PC-9 (cell line): ENCODE measurements at regions not wholly inside any gene's neighbourhood (a gene's known extent, or its start where the extent isn't known, plus 50 kb on each side); places are given as distances from the start of the nearest gene placed in this dataset.

Experiments used
- BruUV-seq: library from RNA; stranded (reverse); fragments of 400-500 nt; replicated peaks from 2 replicates; lab custom pipeline; 2021; lab: Mats Ljungman, UMichigan
- CTCF ChIA-PET: fragments of 300-600 bp; sonication (Branson Sonifier 250); formaldehyde crosslinking; loops from one replicate; lab custom pipeline; 2022; ENCODE audit warnings: antibody characterized with exemption; lab: Charles Lee
- POLR2A ChIA-PET: fragments of 300-600 bp; sonication (Branson Sonifier 250); formaldehyde crosslinking; loops from one replicate; lab custom pipeline; 2022; ENCODE audit warnings: antibody characterized with exemption; ENCODE audit not compliant: unreplicated experiment; lab: Charles Lee
- DNase-seq, 2 experiments: peaks; one replicate each; pipeline versions ENCODE4 v3.0.0 to v3.0.0-alpha.2; 2015 to 2022; ENCODE audit warnings: mixed read lengths in 1 of 2
- H2AFZ ChIP-seq: fragments of 200-600 bp; sonication (generic); 2 replicates; pipeline ENCODE4 v1.8.1; 2017; ENCODE audit warnings: antibody characterized with exemption
- H3F3A ChIP-seq: fragments of 200-600 bp; sonication (generic); 2 replicates; pipeline ENCODE4 v1.8.1; 2017; ENCODE audit warnings: antibody characterized with exemption, mild to moderate bottlenecking, low read depth; ENCODE audit not compliant: insufficient read depth
- H3K27ac ChIP-seq: fragments of 200-600 bp; sonication (generic); 2 replicates; pipeline ENCODE4 v1.6.1; 2016; ENCODE audit warnings: mixed run types
- H3K27me3 ChIP-seq: fragments of 200-600 bp; sonication (generic); 2 replicates; pipeline ENCODE4 v1.6.1; 2016; ENCODE audit warnings: low read depth, mixed run types; ENCODE audit not compliant: insufficient read depth
- H3K36me3 ChIP-seq: fragments of 200-600 bp; sonication (generic); 2 replicates; pipeline ENCODE4 v1.6.1; 2016; ENCODE audit warnings: low read depth, mixed run types
- H3K4me1 ChIP-seq: fragments of 200-600 bp; sonication (generic); replicated peaks from 2 replicates; pipeline ENCODE4 v1.6.1; 2016; ENCODE audit warnings: mixed run types; ENCODE audit not compliant: insufficient read depth
- H3K4me2 ChIP-seq: fragments of 200-600 bp; sonication (generic); 2 replicates; pipeline ENCODE4 v1.6.1; 2017; ENCODE audit warnings: mixed run types
- H3K4me3 ChIP-seq: fragments of 200-600 bp; sonication (generic); 2 replicates; pipeline ENCODE4 v1.6.1; 2016; ENCODE audit warnings: mixed run types
- H3K79me2 ChIP-seq: fragments of 200-600 bp; sonication (generic); 2 replicates; pipeline ENCODE4 v1.6.1; 2017; ENCODE audit warnings: low read depth, mixed run types
- H3K9me2 ChIP-seq: fragments of 200-600 bp; sonication (generic); 2 replicates; pipeline ENCODE4 v1.8.1; 2017; ENCODE audit warnings: mild to moderate bottlenecking; ENCODE audit not compliant: insufficient read depth
- H3K9me3 ChIP-seq: fragments of 200-600 bp; sonication (generic); 2 replicates; pipeline ENCODE4 v1.8.1; 2016; ENCODE audit warnings: low read depth; ENCODE audit not compliant: insufficient read depth
- H4K20me1 ChIP-seq: fragments of 200-600 bp; sonication (generic); 2 replicates; pipeline ENCODE4 v1.8.1; 2017; ENCODE audit not compliant: insufficient read depth
- CTCF ChIP-seq: fragments of 200-600 bp; sonication (generic); conservative IDR thresholded peaks from 2 replicates; pipeline ENCODE4 v1.6.1; 2017; ENCODE audit warnings: mixed run types, antibody characterized with exemption, mild to moderate bottlenecking, moderate library complexity
- EZH2 ChIP-seq: fragments of 200-600 bp; sonication (generic); IDR thresholded peaks from 2 replicates; pipeline ENCODE4 v1.8.0; 2017; ENCODE audit warnings: antibody characterized with exemption, low read depth
- intact Hi-C: fragments of 100-400 bp; cut with micrococcal nuclease; formaldehyde crosslinking; loops from one replicate; pipeline ENCODE4 v1.10.0; 2022; ENCODE audit not compliant: unreplicated experiment

- H3K9me2 ChIP-seq, result no peaks in the 10 kb centered on the region
- ChIA-PET CTCF (no interaction called here), POLR2A (no interaction called here)
- H4K20me1 ChIP-seq, result no peaks in the 10 kb centered on the region
- H3K4me3 ChIP-seq, result no peak overlapping the region
- no peak overlapping the region for H3K4me2 ChIP-seq
- H3K36me3 ChIP-seq, result no peaks in the 10 kb centered on the region
- peaks cover 12% of the 10 kb centered on the region for H3K4me1 ChIP-seq
- TF ChIP-seq CTCF (no peak), EZH2 (no peak)
- no peak overlapping the region for H3K27ac ChIP-seq
- peaks cover 3% of the 10 kb centered on the region; the same call in 1 of the 2 replicates for H3F3A ChIP-seq
- no peak for DNase-seq
- H3K79me2 ChIP-seq, result peaks cover 29% of the 10 kb centered on the region
- intact Hi-C loops, result loop anchor here (5.0 kb wide), 1 partner anchor 213 kb away; the partner anchor contains the start of gene TIAM1
- no peaks in the 10 kb centered on the region for H3K9me3 ChIP-seq
- no TSS peak for BruUV-seq
- H3K27me3 ChIP-seq, result no peaks in the 10 kb centered on the region
- no peak overlapping the region for H2AFZ ChIP-seq
Measured at GRCh38 chr21:31555741-31556191, 103.7 kb upstream of the SOD1 start.

GRCh38 chr21:31554511-31555022 is 104.9 kb upstream of the SOD1 start:
- peaks cover 12% of the 10 kb centered on the region for H3K4me1 ChIP-seq
- peak in 1 of 2 experiments; percentile 62 for DNase-seq
- CTCF ChIA-PET, result no interaction called here
- no peaks in the 10 kb centered on the region for H3K9me2 ChIP-seq
- no peaks in the 10 kb centered on the region for H4K20me1 ChIP-seq
- H3K9me3 ChIP-seq, result no peaks in the 10 kb centered on the region
- peak overlapping the region; percentile 28; the same call in 1 of the 2 replicates for H3K27ac ChIP-seq
- no TSS peak for BruUV-seq
- H3K27me3 ChIP-seq, result no peaks in the 10 kb centered on the region
- POLR2A ChIA-PET, result no interaction called here
- H2AFZ ChIP-seq, result no peak overlapping the region
- peak overlapping the region; percentile 31; the same call in 1 of the 2 replicates for H3K4me2 ChIP-seq
- peaks cover 32% of the 10 kb centered on the region for H3K79me2 ChIP-seq
- H3K36me3 ChIP-seq, result no peaks in the 10 kb centered on the region
- H3K4me3 ChIP-seq, result no peak overlapping the region
- TF ChIP-seq CTCF, result no peak
- intact Hi-C loops, result loop anchor here (5.0 kb wide), 1 partner anchor 212 kb away; the partner anchor contains the start of gene TIAM1
- H3F3A ChIP-seq, result peaks cover 2% of the 10 kb centered on the region; the same call in 1 of the 2 replicates

GRCh38 chr21:31553926-31554325 is 105.6 kb upstream of the SOD1 start:
- H3K4me2 ChIP-seq, result peak overlapping the region; percentile 31; the same call in 1 of the 2 replicates
- POLR2A ChIA-PET, result no interaction called here
- DNase-seq, result no peak
- peak overlapping the region; percentile 28; the same call in 1 of the 2 replicates for H3K27ac ChIP-seq
- peaks cover 12% of the 10 kb centered on the region for H3K4me1 ChIP-seq
- H3F3A ChIP-seq, result no peaks in the 10 kb centered on the region
- no TSS peak for BruUV-seq
- no peak overlapping the region for H2AFZ ChIP-seq
- no peaks in the 10 kb centered on the region for H3K36me3 ChIP-seq
- CTCF ChIA-PET, result no interaction called here
- H3K9me3 ChIP-seq, result no peaks in the 10 kb centered on the region
- H4K20me1 ChIP-seq, result no peaks in the 10 kb centered on the region
- no peak for TF ChIP-seq EZH2
- TF ChIP-seq CTCF, result no peak
- intact Hi-C loops, result no loop called here
- H3K27me3 ChIP-seq, result no peaks in the 10 kb centered on the region
- no peak overlapping the region for H3K4me3 ChIP-seq
- H3K79me2 ChIP-seq, result peaks cover 33% of the 10 kb centered on the region
- no peaks in the 10 kb centered on the region for H3K9me2 ChIP-seq
